ENCODE measurements at regions not wholly inside any gene's neighbourhood (a gene's known extent, or its start where the extent isn't known, plus 50 kb on each side); places are given as distances from the start of the nearest gene placed in this dataset.

- DNase-seq, result no peak
- ATAC-seq (ENCODE audit: insufficient read depth, low FRiP score), result no peak
- TF ChIP-seq, protein P1, sequence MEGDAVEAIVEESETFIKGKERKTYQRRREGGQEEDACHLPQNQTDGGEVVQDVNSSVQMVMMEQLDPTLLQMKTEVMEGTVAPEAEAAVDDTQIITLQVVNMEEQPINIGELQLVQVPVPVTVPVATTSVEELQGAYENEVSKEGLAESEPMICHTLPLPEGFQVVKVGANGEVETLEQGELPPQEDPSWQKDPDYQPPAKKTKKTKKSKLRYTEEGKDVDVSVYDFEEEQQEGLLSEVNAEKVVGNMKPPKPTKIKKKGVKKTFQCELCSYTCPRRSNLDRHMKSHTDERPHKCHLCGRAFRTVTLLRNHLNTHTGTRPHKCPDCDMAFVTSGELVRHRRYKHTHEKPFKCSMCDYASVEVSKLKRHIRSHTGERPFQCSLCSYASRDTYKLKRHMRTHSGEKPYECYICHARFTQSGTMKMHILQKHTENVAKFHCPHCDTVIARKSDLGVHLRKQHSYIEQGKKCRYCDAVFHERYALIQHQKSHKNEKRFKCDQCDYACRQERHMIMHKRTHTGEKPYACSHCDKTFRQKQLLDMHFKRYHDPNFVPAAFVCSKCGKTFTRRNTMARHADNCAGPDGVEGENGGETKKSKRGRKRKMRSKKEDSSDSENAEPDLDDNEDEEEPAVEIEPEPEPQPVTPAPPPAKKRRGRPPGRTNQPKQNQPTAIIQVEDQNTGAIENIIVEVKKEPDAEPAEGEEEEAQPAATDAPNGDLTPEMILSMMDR (IDR thresholded peaks at IDR 0.05; ENCODE audit: control extremely low read depth, extremely low read depth), result no peak
- H3K9me3 ChIP-seq (ENCODE audit: control insufficient read depth in 4 of 4, insufficient read depth in 3 of 4, low read length in 3 of 4), result peaks cover 0 to 3% (median 0%) of the 10 kb centered on the region in 4 donors
- H3K4me1 ChIP-seq (ENCODE audit: control insufficient read depth in 5 of 5, insufficient read depth in 5 of 5, low read length in 5 of 5), result peaks cover 0 to 5% (median 0%) of the 10 kb centered on the region in 5 donors
- 71 to 78% methylated on average over 5 of the region's 5 CpGs for whole genome bisulfite sequencing, 2 donors
- no peaks in the 10 kb centered on the region for H3K36me3 ChIP-seq (ENCODE audit: control insufficient read depth in 4 of 4, insufficient read depth in 4 of 4, low read length in 4 of 4)
- H3K9ac ChIP-seq (ENCODE audit: insufficient read depth in 1 of 2, low read length in 2 of 2), result no peak overlapping the region
- no peaks in the 10 kb centered on the region for H3K27me3 ChIP-seq (ENCODE audit: control insufficient read depth in 3 of 3, insufficient read depth in 3 of 3, low read length in 2 of 3)
- no peak overlapping the region for H3K4me3 ChIP-seq
- H3K27ac ChIP-seq (ENCODE audit: low read depth in 1 of 2, low read length in 1 of 2), result no peak overlapping the region
Observed at GRCh38 chr4:126775485-126776106, 857.2 kb upstream of the INTU start.

- Histone ChIP-seq H3K9me3 (ENCODE audit: control insufficient read depth in 4 of 4, insufficient read depth in 3 of 4, low read length in 3 of 4) (peaks cover 0 to 3% (median 0%) of the 10 kb centered on the region in 4 donors), H3K4me1 (ENCODE audit: control insufficient read depth in 5 of 5, insufficient read depth in 5 of 5, low read length in 5 of 5) (peaks cover 0 to 5% (median 0%) of the 10 kb centered on the region in 5 donors), H3K27ac (ENCODE audit: low read depth in 1 of 2, low read length in 1 of 2) (no peak overlapping the region), H3K4me3 (no peak overlapping the region), H3K27me3 (ENCODE audit: control insufficient read depth in 3 of 3, insufficient read depth in 3 of 3, low read length in 2 of 3) (no peaks in the 10 kb centered on the region), H3K36me3 (ENCODE audit: control insufficient read depth in 4 of 4, insufficient read depth in 4 of 4, low read length in 4 of 4) (no peaks in the 10 kb centered on the region), H3K9ac (ENCODE audit: insufficient read depth in 1 of 2, low read length in 2 of 2) (no peak overlapping the region)
- ATAC-seq (ENCODE audit: insufficient read depth, low FRiP score), result no peak
- 60 to 66% methylated on average over 5 of the region's 5 CpGs for WGBS, 2 donors
- TF ChIP-seq, protein P1 (IDR thresholded peaks at IDR 0.05; ENCODE audit: control extremely low read depth, extremely low read depth), result no peak
- DNase-seq, result no peak
Observed at GRCh38 chr4:126776361-126776760, 856.4 kb upstream of the INTU start.

DNA sequence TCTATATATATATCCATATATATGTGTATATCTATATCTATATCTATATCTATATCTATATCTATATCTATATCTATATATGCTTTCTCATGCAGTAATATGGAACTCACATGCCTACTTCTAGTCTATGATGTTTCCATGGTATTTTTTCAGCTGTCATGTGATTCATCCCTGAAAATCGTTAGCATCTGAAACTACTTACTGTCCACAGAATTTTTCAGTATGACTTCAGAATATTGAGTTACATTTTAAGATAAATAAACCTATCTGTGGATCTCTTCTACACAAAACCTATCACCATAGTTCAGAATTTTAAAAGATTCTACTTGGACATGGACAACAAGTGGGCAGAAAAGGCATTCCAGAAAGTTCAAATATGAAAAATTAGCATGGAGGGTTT is 855.1 kb upstream of the INTU start:
- Histone ChIP-seq H3K9ac (ENCODE audit: insufficient read depth in 1 of 2, low read length in 2 of 2) (no peak overlapping the region), H3K4me3 (no peak overlapping the region), H3K36me3 (ENCODE audit: control insufficient read depth in 4 of 4, insufficient read depth in 4 of 4, low read length in 4 of 4) (no peaks in the 10 kb centered on the region), H3K27me3 (ENCODE audit: control insufficient read depth in 3 of 3, insufficient read depth in 3 of 3, low read length in 2 of 3) (no peaks in the 10 kb centered on the region), H3K9me3 (ENCODE audit: control insufficient read depth in 4 of 4, insufficient read depth in 3 of 4, low read length in 3 of 4) (peaks cover 0 to 3% (median 0%) of the 10 kb centered on the region in 4 donors), H3K27ac (ENCODE audit: low read depth in 1 of 2, low read length in 1 of 2) (no peak overlapping the region), H3K4me1 (ENCODE audit: control insufficient read depth in 5 of 5, insufficient read depth in 5 of 5, low read length in 5 of 5) (peaks cover 0 to 5% (median 0%) of the 10 kb centered on the region in 5 donors)
- DNase-seq (no peak), ATAC-seq (ENCODE audit: insufficient read depth, low FRiP score) (no peak)
- TF ChIP-seq, protein P1 (IDR thresholded peaks at IDR 0.05; ENCODE audit: control extremely low read depth, extremely low read depth), result no peak
- WGBS, 2 donors, result 72 to 79% methylated on average over 1 of the region's 1 CpG

- H3K4me1 ChIP-seq (ENCODE audit: control insufficient read depth in 5 of 5, insufficient read depth in 5 of 5, low read length in 5 of 5), result peaks cover 0 to 5% (median 0%) of the 10 kb centered on the region in 5 donors
- H3K4me3 ChIP-seq, result no peak overlapping the region
- H3K27me3 ChIP-seq (ENCODE audit: control insufficient read depth in 3 of 3, insufficient read depth in 3 of 3, low read length in 2 of 3), result no peaks in the 10 kb centered on the region
- ATAC-seq (ENCODE audit: insufficient read depth, low FRiP score) (no peak), DNase-seq (no peak)
- no peaks in the 10 kb centered on the region for H3K36me3 ChIP-seq (ENCODE audit: control insufficient read depth in 4 of 4, insufficient read depth in 4 of 4, low read length in 4 of 4)
- WGBS, 2 donors, result 31 to 38% methylated on average over 3 of the region's 3 CpGs
- H3K27ac ChIP-seq (ENCODE audit: low read depth in 1 of 2, low read length in 1 of 2), result no peak overlapping the region
- peaks cover 0 to 3% (median 0%) of the 10 kb centered on the region in 4 donors for H3K9me3 ChIP-seq (ENCODE audit: control insufficient read depth in 4 of 4, insufficient read depth in 3 of 4, low read length in 3 of 4)
- H3K9ac ChIP-seq (ENCODE audit: insufficient read depth in 1 of 2, low read length in 2 of 2), result no peak overlapping the region
- TF ChIP-seq, protein P1 (IDR thresholded peaks at IDR 0.05; ENCODE audit: control extremely low read depth, extremely low read depth), result no peak
Observed at GRCh38 chr4:126778348-126778747, 854.4 kb upstream of the INTU start.

Measured in lung (tissue), 11 donors.